ENCODE measurements at regions not wholly inside any gene's neighbourhood (a gene's known extent, or its start where the extent isn't known, plus 50 kb on each side); places are given as distances from the start of the nearest gene placed in this dataset.
"Not testable (repeated sequence)": the region's sequence is repeated elsewhere in the genome, so short reads cannot be mapped to it uniquely, and the experiment has no call there.

DNA sequence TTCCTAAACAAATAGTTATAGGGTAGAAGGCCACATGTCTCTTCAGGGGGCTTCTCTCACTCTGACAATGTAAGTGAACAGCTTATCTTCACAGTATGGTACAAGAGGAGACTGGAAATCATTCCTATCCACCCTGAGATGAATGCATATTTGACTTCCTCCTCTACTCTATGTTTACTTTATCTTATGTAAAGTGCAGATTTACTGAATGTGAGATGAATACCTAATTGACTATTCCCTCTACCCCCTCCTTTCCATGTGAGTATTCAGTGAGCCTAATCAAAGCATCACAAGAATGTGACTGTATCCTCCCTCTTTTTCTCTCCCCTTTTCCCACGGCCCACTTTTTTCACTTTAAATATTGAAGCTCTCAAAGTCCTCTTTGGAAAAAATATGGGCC, 132.5 kb downstream of the BACH1 start:
- no peaks in the 10 kb centered on the region for H3K4me1 ChIP-seq
- no peak overlapping the region for H3K4me3 ChIP-seq
- TF ChIP-seq, protein P1, sequence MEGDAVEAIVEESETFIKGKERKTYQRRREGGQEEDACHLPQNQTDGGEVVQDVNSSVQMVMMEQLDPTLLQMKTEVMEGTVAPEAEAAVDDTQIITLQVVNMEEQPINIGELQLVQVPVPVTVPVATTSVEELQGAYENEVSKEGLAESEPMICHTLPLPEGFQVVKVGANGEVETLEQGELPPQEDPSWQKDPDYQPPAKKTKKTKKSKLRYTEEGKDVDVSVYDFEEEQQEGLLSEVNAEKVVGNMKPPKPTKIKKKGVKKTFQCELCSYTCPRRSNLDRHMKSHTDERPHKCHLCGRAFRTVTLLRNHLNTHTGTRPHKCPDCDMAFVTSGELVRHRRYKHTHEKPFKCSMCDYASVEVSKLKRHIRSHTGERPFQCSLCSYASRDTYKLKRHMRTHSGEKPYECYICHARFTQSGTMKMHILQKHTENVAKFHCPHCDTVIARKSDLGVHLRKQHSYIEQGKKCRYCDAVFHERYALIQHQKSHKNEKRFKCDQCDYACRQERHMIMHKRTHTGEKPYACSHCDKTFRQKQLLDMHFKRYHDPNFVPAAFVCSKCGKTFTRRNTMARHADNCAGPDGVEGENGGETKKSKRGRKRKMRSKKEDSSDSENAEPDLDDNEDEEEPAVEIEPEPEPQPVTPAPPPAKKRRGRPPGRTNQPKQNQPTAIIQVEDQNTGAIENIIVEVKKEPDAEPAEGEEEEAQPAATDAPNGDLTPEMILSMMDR (IDR thresholded peaks at IDR 0.05), result no peak
- no peak for DNase-seq
- H3K9me3 ChIP-seq, result no peaks in the 10 kb centered on the region
- H3K27ac ChIP-seq, result no peak overlapping the region
- intact Hi-C loops (cut with DNase I), result no loop called here
- FAIRE-seq, result no peak
- no peaks in the 10 kb centered on the region for H3K27me3 ChIP-seq
- ATAC-seq, result no peak
- WGBS, 2 donors, result 75 to 80% methylated on average over 1 of the region's 1 CpG
- H3K36me3 ChIP-seq, result no peaks in the 10 kb centered on the region

DNA sequence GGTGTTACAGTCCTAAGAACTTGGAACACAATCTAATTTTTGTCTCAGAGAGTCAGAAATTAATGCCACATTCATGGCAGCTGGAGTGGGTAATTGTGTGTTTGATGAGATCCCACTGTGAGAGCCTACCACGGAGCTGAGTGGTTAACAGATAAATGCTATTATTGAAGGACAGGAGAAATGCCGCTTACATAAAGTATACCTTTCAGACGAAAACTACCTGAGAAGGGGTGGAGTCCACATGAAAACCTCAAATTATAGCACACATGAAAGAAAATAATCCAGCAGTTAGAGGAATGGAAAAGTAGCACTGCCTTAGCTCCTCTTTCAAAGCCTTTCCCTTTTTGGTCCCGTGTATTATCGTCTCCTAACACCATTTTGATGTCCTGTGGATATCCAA, 133.0 kb downstream of the BACH1 start:
- no peak overlapping the region for H3K4me3 ChIP-seq
- TF ChIP-seq, protein P1 (IDR thresholded peaks at IDR 0.05), result no peak
- ATAC-seq (no peak), FAIRE-seq (no peak), DNase-seq (no peak)
- H3K27me3 ChIP-seq, result no peaks in the 10 kb centered on the region
- H3K27ac ChIP-seq, result no peak overlapping the region
- 89 to 95% methylated on average over 5 of the region's 5 CpGs for WGBS, 2 donors
- H3K9me3 ChIP-seq, result no peaks in the 10 kb centered on the region
- H3K4me1 ChIP-seq, result no peaks in the 10 kb centered on the region
- H3K36me3 ChIP-seq, result no peaks in the 10 kb centered on the region
- intact Hi-C loops (cut with DNase I), result no loop called here

DNA sequence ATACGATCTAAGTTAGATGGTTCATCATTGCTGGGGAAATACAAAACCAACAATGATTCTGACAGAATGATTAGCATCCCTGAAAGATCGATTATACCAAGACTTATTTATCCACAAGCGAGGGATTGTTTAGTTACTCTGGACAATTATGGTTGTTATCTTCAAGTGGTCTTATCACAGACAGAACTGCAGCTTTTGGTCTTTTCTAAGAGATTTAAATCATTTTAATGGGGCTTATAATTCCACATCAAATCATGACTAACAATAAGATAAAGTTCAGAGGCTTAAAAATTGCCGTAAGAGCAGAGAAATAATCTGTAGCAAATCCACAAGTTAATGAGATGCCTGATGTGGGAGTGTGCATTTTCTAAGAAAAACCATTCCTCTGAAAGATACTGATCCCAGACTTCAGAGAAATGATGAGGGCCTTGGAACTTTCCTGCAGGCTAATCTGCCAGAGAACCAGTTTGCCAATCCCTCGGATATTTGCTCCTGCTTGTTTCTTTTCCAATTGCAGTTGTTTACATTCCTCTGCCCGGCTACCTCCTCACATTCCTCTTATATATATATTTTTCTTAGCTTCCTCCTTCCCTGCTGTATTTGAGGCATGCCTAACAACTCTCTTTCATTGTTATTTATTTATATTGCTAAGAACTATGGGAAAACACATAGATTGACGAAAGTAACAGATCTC, 134.8 kb downstream of the BACH1 start:
- TF ChIP-seq, protein P1 (IDR thresholded peaks at IDR 0.05), result no peak
- Histone ChIP-seq H3K4me1 (no peaks in the 10 kb centered on the region), H3K27ac (no peak overlapping the region), H3K27me3 (no peaks in the 10 kb centered on the region), H3K36me3 (no peaks in the 10 kb centered on the region), H3K9me3 (no peaks in the 10 kb centered on the region), H3K4me3 (no peak overlapping the region)
- ATAC-seq, result no peak
- intact Hi-C loops (cut with DNase I), result no loop called here
- no peak for DNase-seq
- WGBS, 2 donors, result 59 to 63% methylated on average over 7 of the region's 7 CpGs
- FAIRE-seq, result no peak

DNA sequence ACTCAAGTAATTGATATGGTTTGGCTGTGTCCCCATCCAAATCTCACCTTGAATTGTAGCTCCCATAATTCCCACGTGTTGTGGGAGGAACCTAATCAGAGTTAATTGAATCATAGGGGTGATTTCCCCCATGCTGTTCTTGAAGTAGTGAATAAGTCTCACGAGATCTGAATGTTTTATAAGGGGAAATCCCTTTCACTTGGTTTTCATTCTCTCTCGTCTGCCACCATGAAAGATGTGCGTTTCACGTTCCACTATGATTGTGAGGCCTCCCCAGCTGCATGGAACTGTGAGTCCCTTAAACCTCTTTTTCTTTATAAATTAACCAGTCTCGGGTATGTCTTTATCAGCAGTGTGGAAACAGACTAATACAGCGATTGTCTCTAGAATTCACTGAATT, 135.4 kb downstream of the BACH1 start:
- WGBS, 2 donors, result 82 to 86% methylated on average over 7 of the region's 7 CpGs
- FAIRE-seq (no peak), DNase-seq (no peak), ATAC-seq (no peak)
- no peaks in the 10 kb centered on the region for H3K36me3 ChIP-seq
- H3K27ac ChIP-seq, result no peak overlapping the region
- H3K4me1 ChIP-seq, result no peaks in the 10 kb centered on the region
- no peaks in the 10 kb centered on the region for H3K9me3 ChIP-seq
- TF ChIP-seq, protein P1 (IDR thresholded peaks at IDR 0.05), result no peak
- no peaks in the 10 kb centered on the region for H3K27me3 ChIP-seq
- intact Hi-C loops (cut with DNase I), result no loop called here
- H3K4me3 ChIP-seq, result no peak overlapping the region

GRCh38 chr21:29434982-29435381, 136.3 kb downstream of the BACH1 start:
- H3K36me3 ChIP-seq; H3K4me1 ChIP-seq; ATAC-seq; intact Hi-C loops (cut with DNase I); H3K27ac ChIP-seq; H3K27me3 ChIP-seq; DNase-seq; H3K4me3 ChIP-seq; FAIRE-seq; H3K9me3 ChIP-seq: not testable (repeated sequence)
- WGBS, 2 donors, result 96 to 99% methylated on average over 2 of the region's 2 CpGs

All from pancreas (tissue), 10 donors.